IMR-90 (cell line): ENCODE measurements at regions not wholly inside any gene's neighbourhood (a gene's known extent, or its start where the extent isn't known, plus 50 kb on each side); places are given as distances from the start of the nearest gene placed in this dataset.

Experiments
- ATAC-seq: fragments of 200-7000 bp; cut with Tn5 transposase; 2 replicates; pipeline ENCODE4 v1.9.1; 2020; ENCODE audit warnings: low read depth, mild to moderate bottlenecking, moderate library complexity
- BruUV-seq: library from RNA; stranded (reverse); fragments of 400-500 nt; replicated peaks from 2 replicates; lab custom pipeline; 2021; lab: Mats Ljungman, UMichigan
- CTCF ChIA-PET: fragments of 300-600 bp; formaldehyde crosslinking; extraction: SDS; loops from one replicate; lab custom pipeline; 2021; ENCODE audit warnings: antibody characterized with exemption; lab: Yijun Ruan, JAX
- POLR2A ChIA-PET: fragments of 300-600 bp; sonication (Branson Sonifier 250); formaldehyde crosslinking; loops from one replicate; lab custom pipeline; 2022; ENCODE audit warnings: antibody characterized with exemption; ENCODE audit not compliant: unreplicated experiment; lab: Charles Lee
- DNase-seq: peaks from one replicate; pipeline ENCODE4 v3.0.0; 2013
- H2AFZ ChIP-seq: replicated peaks from 2 replicates; pipeline ENCODE3; 2013; ENCODE audit warnings: low read length, mild to moderate bottlenecking; ENCODE audit not compliant: poor library complexity
- H2AK5ac ChIP-seq: 2 replicates; pipeline ENCODE4 v1.6.1; 2013; ENCODE audit warnings: low read depth, low read length, inconsistent platforms
- H2AK9ac ChIP-seq: replicated peaks from 2 replicates; pipeline ENCODE3; 2013; ENCODE audit warnings: mild to moderate bottlenecking, low read depth, low read length, moderate library complexity; ENCODE audit not compliant: poor library complexity
- H2BK120ac ChIP-seq: 2 replicates; pipeline ENCODE4 v1.6.1; 2013; ENCODE audit warnings: low read depth, low read length, inconsistent platforms
- H2BK15ac ChIP-seq: 3 replicates; pipeline ENCODE4 v1.6.1; 2013; ENCODE audit warnings: low read depth, low read length, inconsistent platforms
- H2BK20ac ChIP-seq: 2 replicates; pipeline ENCODE4 v1.6.1; 2013; ENCODE audit warnings: low read depth, mild to moderate bottlenecking, inconsistent platforms, low read length, moderate library complexity
- H2BK5ac ChIP-seq: 2 replicates; pipeline ENCODE4 v1.6.1; 2013; ENCODE audit warnings: mild to moderate bottlenecking, low read depth, low read length, inconsistent platforms; ENCODE audit not compliant: poor library complexity, severe bottlenecking
- H3K14ac ChIP-seq: replicated peaks from 2 replicates; pipeline ENCODE4 v1.6.1; 2013; ENCODE audit warnings: low read depth, low read length, inconsistent platforms
- H3K18ac ChIP-seq: 2 replicates; pipeline ENCODE4 v1.6.1; 2013; ENCODE audit warnings: low read depth, low read length, control low read depth
- H3K23ac ChIP-seq: 2 replicates; pipeline ENCODE4 v1.6.1; 2013; ENCODE audit warnings: low read depth, low read length, inconsistent platforms
- H3K27ac ChIP-seq: 2 replicates; pipeline ENCODE4 v1.5.1; 2013; ENCODE audit warnings: mild to moderate bottlenecking, control low read depth, low read length; ENCODE audit not compliant: insufficient read depth
- H3K27me3 ChIP-seq: 2 replicates; pipeline ENCODE4 v1.6.1; 2013; ENCODE audit warnings: low read length; ENCODE audit not compliant: control insufficient read depth, insufficient read depth
- H3K36me3 ChIP-seq: 2 replicates; pipeline ENCODE4 v1.6.1; 2013; ENCODE audit warnings: low read length, mixed read lengths; ENCODE audit not compliant: control insufficient read depth, insufficient read depth
- H3K4ac ChIP-seq: 2 replicates; pipeline ENCODE4 v1.6.1; 2013; ENCODE audit warnings: low read depth, low read length, inconsistent platforms
- H3K4me1 ChIP-seq: 2 replicates; pipeline ENCODE4 v1.6.1; 2013; ENCODE audit warnings: low read length, mixed read lengths; ENCODE audit not compliant: control insufficient read depth, insufficient read depth
- H3K4me2 ChIP-seq: 2 replicates; pipeline ENCODE4 v1.6.1; 2013; ENCODE audit warnings: low read depth, mild to moderate bottlenecking, control low read depth, low read length, moderate library complexity
- H3K4me3 ChIP-seq: 2 replicates; pipeline ENCODE4 v1.5.1; 2013; ENCODE audit warnings: low read depth, mild to moderate bottlenecking, control low read depth, low read length, moderate library complexity; ENCODE audit not compliant: insufficient read depth
- H3K56ac ChIP-seq: 2 replicates; pipeline ENCODE4 v1.6.1; 2013; ENCODE audit warnings: low read length, inconsistent platforms; ENCODE audit not compliant: insufficient read depth; ENCODE audit errors: extremely low read depth
- H3K79me1 ChIP-seq, 2 experiments: 2 replicates each; pipeline ENCODE4 v1.6.1; 2013; ENCODE audit warnings: low read length in 2 of 2, inconsistent platforms in 1 of 2, low read depth in 1 of 2
- H3K9ac ChIP-seq: 2 replicates; pipeline ENCODE4 v1.6.1; 2013; ENCODE audit warnings: low read depth, low read length, control low read depth
- H3K9me1 ChIP-seq: 2 replicates; pipeline ENCODE4 v1.6.1; 2013; ENCODE audit warnings: low read length, inconsistent platforms; ENCODE audit not compliant: insufficient read depth
- H3K9me3 ChIP-seq: 2 replicates; pipeline ENCODE4 v1.6.1; 2013; ENCODE audit warnings: low read length; ENCODE audit not compliant: control insufficient read depth, insufficient read depth
- H4K20me1 ChIP-seq: 2 replicates; pipeline ENCODE4 v1.6.1; 2013; ENCODE audit warnings: low read length, inconsistent platforms; ENCODE audit not compliant: insufficient read depth
- H4K5ac ChIP-seq: 2 replicates; pipeline ENCODE4 v1.6.1; 2013; ENCODE audit warnings: mild to moderate bottlenecking, low read depth, low read length, control low read depth
- H4K8ac ChIP-seq, 2 experiments: 2 replicates each; pipeline ENCODE4 v1.6.1; 2013; ENCODE audit warnings: low read depth in 2 of 2, low read length in 2 of 2, control low read depth in 1 of 2, inconsistent platforms in 1 of 2
- H4K91ac ChIP-seq: 2 replicates; pipeline ENCODE4 v1.6.1; 2013; ENCODE audit warnings: low read depth, low read length, inconsistent platforms; ENCODE audit not compliant: insufficient read depth
- BHLHE40 ChIP-seq: fragments of 150-350 bp; IDR thresholded peaks from 2 replicates; pipeline ENCODE4 v1.6.1; 2016; ENCODE audit warnings: mild to moderate bottlenecking, low read depth, low read length
- CEBPB ChIP-seq: IDR thresholded peaks from 2 replicates; pipeline ENCODE4 v1.6.1; 2012; ENCODE audit warnings: low read depth, low read length, improper control_type of control experiment
- CHD1 ChIP-seq: IDR thresholded peaks from 2 replicates; pipeline ENCODE4 v1.6.1; 2012; ENCODE audit warnings: low read depth, low read length, improper control_type of control experiment
- FOS ChIP-seq: fragments of 150-350 bp; IDR thresholded peaks from 2 replicates; pipeline ENCODE4 v1.6.1; 2016; ENCODE audit warnings: low read depth, low read length
- MAFK ChIP-seq: IDR thresholded peaks from 2 replicates; pipeline ENCODE4 v1.6.1; 2012; ENCODE audit warnings: low read depth, low read length, improper control_type of control experiment
- MAZ ChIP-seq: IDR thresholded peaks from 2 replicates; pipeline ENCODE4 v1.6.1; 2012; ENCODE audit warnings: low read depth, mild to moderate bottlenecking, low read length, improper control_type of control experiment, moderate library complexity, borderline replicate concordance
- MXI1 ChIP-seq: IDR thresholded peaks from 2 replicates; pipeline ENCODE4 v1.6.1; 2012; ENCODE audit warnings: low read depth, mild to moderate bottlenecking, low read length, moderate library complexity, borderline replicate concordance
- NFE2L2 ChIP-seq: fragments of 150-350 bp; IDR thresholded peaks from 2 replicates; pipeline ENCODE4 v1.6.1; 2016; ENCODE audit warnings: low read depth, mild to moderate bottlenecking, low read length
- POLR2A ChIP-seq: IDR thresholded peaks from 2 replicates; pipeline ENCODE4 v1.6.1; 2012; ENCODE audit warnings: mild to moderate bottlenecking, low read depth, low read length
- RAD21 ChIP-seq: IDR thresholded peaks from 2 replicates; pipeline ENCODE4 v1.6.1; 2012; ENCODE audit warnings: low read length, improper control_type of control experiment
- RCOR1 ChIP-seq: IDR thresholded peaks from 2 replicates; pipeline ENCODE4 v1.6.1; 2012; ENCODE audit warnings: mild to moderate bottlenecking, low read length, improper control_type of control experiment; ENCODE audit not compliant: insufficient replicate concordance
- RFX5 ChIP-seq: IDR thresholded peaks from 2 replicates; pipeline ENCODE4 v1.8.0; 2012; ENCODE audit warnings: low read depth, mild to moderate bottlenecking, low read length, moderate library complexity
- SMC3 ChIP-seq: fragments of 150-350 bp; IDR thresholded peaks from 2 replicates; pipeline ENCODE4 v1.6.1; 2016; ENCODE audit warnings: low read depth, mild to moderate bottlenecking, antibody characterized with exemption, low read length, moderate library complexity
- WGBS, 2 experiments: methylation state at CpG; one replicate each; pipeline versions ENCODE4 v1.1.5 to v1.1.7; 2013; ENCODE audit warnings: missing lambda C conversion rate in 2 of 2; ENCODE audit not compliant: insufficient read length in 1 of 2; ENCODE audit errors: extremely low coverage in 2 of 2; 5-methylcytosine and 5-hydroxymethylcytosine counted together
- dilution Hi-C: fragments of 300-500 bp; cut with HindIII; formaldehyde crosslinking; loops from one replicate; pipeline ENCODE4 v1.14.3; 2018; ENCODE audit warnings: low sequenced_read_pairs; ENCODE audit not compliant: unreplicated experiment
- in situ Hi-C: fragments of 300-500 bp; cut with MboI; formaldehyde crosslinking; loops from 3 replicates; pipeline ENCODE4 v1.14.3; 2019; ENCODE audit warnings: low sequenced_read_pairs, inconsistent platforms, mixed read lengths
- intact Hi-C: fragments of 100-400 bp; cut with micrococcal nuclease; formaldehyde crosslinking; loops from 2 replicates; pipeline ENCODE4 v1.10.0; 2022
- TF ChIP-seq, protein P1 (sequence below): conservative IDR thresholded peaks from 2 replicates; pipeline ENCODE4 v1.5.1; 2012; ENCODE audit warnings: mild to moderate bottlenecking, low read depth, low read length, improper control_type of control experiment
- TF ChIP-seq, protein P2 (sequence below): fragments of 150-350 bp; IDR thresholded peaks from 2 replicates; pipeline ENCODE4 v1.6.1; 2016; ENCODE audit warnings: low read depth, mild to moderate bottlenecking, low read length, moderate library complexity, borderline replicate concordance
- TF ChIP-seq, protein P3 (sequence below): fragments of 150-350 bp; IDR thresholded peaks from 2 replicates; pipeline ENCODE4 v1.6.1; 2017; ENCODE audit warnings: mild to moderate bottlenecking, antibody characterized with exemption, low read length, low read depth

DNA sequence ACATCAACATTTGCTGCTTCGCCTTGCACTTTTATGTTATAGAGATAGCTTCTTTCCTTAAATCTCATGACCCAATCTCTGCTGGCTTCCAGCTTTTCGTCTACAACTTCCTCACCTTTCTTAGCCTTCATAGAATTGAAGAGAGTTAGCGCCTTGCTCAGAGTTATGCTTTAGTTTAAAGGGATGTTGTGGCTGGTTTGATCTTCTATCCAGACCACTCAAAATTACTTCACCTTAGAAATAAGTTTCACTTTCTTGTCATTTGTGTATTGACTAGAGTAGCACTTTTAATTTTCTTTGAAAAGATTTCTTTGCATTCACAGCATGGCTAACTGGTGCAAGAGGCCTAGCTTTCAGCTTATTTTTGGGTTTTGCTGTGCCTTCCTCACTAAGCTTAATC, 414.2 kb downstream of the ZNF608 start:
- Histone ChIP-seq H2BK120ac (no peak overlapping the region), H3K23ac (no peak overlapping the region), H2AK5ac (no peak overlapping the region), H3K56ac (no peak overlapping the region), H3K18ac (no peak overlapping the region), H3K4me2 (no peak overlapping the region), H3K4me1 (no peaks in the 10 kb centered on the region), H3K79me1 (no peaks in the 10 kb centered on the region), H3K9ac (no peak overlapping the region), H3K4me3 (no peak overlapping the region), H2BK20ac (no peak overlapping the region), H3K4ac (no peak overlapping the region), H4K8ac (no peak overlapping the region), H3K27ac (no peak overlapping the region), H4K91ac (no peak overlapping the region), H2BK5ac (no peak overlapping the region), H3K27me3 (peaks cover 6% of the 10 kb centered on the region), H3K14ac (no peak overlapping the region), H2BK15ac (no peak overlapping the region), H4K5ac (no peak overlapping the region), H3K9me1 (no peaks in the 10 kb centered on the region), H2AFZ (no peak overlapping the region), H3K9me3 (peaks cover 2% of the 10 kb centered on the region; the same call in 1 of the 2 replicates), H4K20me1 (no peaks in the 10 kb centered on the region), H2AK9ac (no peak overlapping the region), H3K36me3 (no peaks in the 10 kb centered on the region)
- TF ChIP-seq SMC3 (no peak), NFE2L2 (no peak), POLR2A (no peak), CHD1 (no peak), CEBPB (no peak), MXI1 (no peak), RCOR1 (no peak), MAZ (no peak), RFX5 (no peak), BHLHE40 (no peak), MAFK (no peak), FOS (no peak), RAD21 (no peak)
- TF ChIP-seq, protein P1, sequence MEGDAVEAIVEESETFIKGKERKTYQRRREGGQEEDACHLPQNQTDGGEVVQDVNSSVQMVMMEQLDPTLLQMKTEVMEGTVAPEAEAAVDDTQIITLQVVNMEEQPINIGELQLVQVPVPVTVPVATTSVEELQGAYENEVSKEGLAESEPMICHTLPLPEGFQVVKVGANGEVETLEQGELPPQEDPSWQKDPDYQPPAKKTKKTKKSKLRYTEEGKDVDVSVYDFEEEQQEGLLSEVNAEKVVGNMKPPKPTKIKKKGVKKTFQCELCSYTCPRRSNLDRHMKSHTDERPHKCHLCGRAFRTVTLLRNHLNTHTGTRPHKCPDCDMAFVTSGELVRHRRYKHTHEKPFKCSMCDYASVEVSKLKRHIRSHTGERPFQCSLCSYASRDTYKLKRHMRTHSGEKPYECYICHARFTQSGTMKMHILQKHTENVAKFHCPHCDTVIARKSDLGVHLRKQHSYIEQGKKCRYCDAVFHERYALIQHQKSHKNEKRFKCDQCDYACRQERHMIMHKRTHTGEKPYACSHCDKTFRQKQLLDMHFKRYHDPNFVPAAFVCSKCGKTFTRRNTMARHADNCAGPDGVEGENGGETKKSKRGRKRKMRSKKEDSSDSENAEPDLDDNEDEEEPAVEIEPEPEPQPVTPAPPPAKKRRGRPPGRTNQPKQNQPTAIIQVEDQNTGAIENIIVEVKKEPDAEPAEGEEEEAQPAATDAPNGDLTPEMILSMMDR, result no peak
- TF ChIP-seq, protein P2, sequence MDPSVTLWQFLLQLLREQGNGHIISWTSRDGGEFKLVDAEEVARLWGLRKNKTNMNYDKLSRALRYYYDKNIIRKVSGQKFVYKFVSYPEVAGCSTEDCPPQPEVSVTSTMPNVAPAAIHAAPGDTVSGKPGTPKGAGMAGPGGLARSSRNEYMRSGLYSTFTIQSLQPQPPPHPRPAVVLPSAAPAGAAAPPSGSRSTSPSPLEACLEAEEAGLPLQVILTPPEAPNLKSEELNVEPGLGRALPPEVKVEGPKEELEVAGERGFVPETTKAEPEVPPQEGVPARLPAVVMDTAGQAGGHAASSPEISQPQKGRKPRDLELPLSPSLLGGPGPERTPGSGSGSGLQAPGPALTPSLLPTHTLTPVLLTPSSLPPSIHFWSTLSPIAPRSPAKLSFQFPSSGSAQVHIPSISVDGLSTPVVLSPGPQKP, result no peak
- TF ChIP-seq, protein P3, sequence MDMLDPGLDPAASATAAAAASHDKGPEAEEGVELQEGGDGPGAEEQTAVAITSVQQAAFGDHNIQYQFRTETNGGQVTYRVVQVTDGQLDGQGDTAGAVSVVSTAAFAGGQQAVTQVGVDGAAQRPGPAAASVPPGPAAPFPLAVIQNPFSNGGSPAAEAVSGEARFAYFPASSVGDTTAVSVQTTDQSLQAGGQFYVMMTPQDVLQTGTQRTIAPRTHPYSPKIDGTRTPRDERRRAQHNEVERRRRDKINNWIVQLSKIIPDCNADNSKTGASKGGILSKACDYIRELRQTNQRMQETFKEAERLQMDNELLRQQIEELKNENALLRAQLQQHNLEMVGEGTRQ, result no peak
- CTCF ChIA-PET, result no interaction called here
- WGBS, 2 experiments, result no CpG with 5 or more reads among the region's 3 CpGs
- intact Hi-C loops, result no loop called here
- dilution Hi-C loops, result no loop called here
- POLR2A ChIA-PET, result no interaction called here
- in situ Hi-C loops, result no loop called here
- ATAC-seq (no peak), DNase-seq (no peak)
- no TSS peak for BruUV-seq
